ENCODE measurements at regions not wholly inside any gene's neighbourhood (a gene's known extent, or its start where the extent isn't known, plus 50 kb on each side); places are given as distances from the start of the nearest gene placed in this dataset.
A peak's percentile ranks its signal among the peaks of the same experiment; 100 is the strongest.

DNA sequence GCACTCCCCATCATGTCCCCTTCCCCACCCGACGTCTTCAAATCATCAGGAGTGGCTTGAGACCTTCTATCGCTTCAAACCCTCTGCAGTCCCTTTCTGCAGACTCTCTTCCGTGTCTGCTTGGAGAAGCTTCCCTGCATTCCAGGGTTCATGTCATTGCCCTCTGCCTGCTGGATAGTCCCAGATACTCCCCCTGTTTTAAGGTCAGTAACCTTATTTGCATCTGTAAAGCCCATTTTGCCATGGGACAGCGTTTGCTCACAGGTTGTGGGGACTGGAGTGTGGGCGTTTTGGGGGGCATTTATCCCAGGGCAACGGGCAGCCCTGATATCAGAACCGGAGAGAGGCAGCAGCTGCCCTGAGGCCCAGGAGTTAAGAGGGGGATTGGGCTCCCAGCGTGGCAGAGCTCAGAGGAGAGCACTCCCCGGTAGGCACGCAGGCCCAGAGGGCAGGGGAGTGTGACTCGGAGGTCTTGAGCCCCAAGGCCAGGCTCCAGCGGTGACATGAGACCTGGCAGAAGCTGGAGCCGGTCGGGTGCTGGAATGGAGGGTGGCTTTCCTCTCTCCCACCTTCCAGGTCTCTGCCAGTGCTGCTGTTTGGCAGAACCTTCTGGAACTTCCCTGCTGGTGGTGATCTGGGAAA lies 73.8 kb downstream of the RTP5 start:
- DNase-seq = no peak

GRCh38 chr2:241943961-241944575 lies 74.5 kb downstream of the RTP5 start:
- DNase-seq = no peak

- DNase-seq = no peak
Measured at GRCh38 chr2:241944821-241945220, 75.3 kb downstream of the RTP5 start.

DNA sequence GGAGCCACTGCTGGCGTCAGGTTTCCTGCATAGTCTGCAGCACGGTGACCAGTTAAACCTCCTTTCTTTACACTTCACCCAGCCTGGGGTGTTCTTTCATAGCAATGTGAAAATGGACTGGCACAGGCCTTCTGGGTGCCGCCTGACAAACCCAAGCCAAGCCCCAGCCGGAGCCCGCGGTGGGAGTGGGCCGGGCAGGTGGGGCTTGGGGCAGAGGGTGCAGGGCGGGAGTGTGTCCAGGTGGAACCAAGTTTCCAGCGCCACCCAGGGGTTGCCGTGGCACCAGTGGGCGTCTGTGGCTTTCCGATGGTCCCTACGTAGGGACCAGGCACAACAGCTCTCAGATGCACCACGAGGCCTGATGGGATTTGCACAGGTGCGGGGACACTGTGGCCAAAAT lies 75.8 kb downstream of the RTP5 start:
- DNase-seq = no peak

DNA sequence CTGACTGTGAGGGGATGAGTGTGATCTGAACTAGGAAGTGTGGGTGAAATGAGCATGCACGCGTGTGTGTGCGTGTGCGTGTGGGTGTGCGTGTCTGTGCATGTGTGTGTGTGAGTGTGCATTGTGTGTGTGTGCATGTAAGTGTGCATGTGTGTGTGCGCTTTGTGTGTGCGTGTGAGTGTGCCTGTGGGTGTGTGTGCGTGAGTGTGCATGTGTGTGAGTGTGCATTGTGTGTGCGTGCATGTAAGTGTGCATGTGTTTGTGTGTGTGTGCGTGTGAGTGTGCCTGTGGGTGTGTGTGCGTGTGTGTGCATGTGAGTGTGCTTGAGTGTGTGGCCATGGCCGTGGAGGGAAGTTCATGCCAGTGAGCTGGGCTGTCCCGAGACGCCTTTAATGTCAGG lies 76.3 kb downstream of the RTP5 start:
- no peak for DNase-seq

- no peak for DNase-seq
Measured at GRCh38 chr2:241946306-241947003, 76.9 kb downstream of the RTP5 start.

DNA sequence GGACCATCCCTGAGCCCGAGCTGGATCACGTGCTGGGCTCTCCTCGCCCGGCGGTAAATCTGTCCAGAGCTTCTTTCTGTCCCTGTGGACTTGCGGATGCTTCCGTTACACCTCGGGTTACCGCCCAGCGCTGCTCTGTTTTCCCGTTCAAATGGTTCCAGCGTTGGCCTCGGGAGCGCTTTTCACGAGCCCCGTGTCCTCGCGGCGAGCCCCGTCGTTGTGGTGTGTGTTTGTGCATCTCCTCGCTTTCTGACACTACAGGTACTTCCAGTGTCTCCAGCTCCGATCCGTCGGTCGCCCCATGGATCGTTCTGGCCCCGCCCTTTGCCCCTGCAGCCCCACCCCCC lies 77.4 kb downstream of the RTP5 start:
- DNase-seq = no peak

GRCh38 chr2:241947401-241947800 lies 77.9 kb downstream of the RTP5 start:
- no peak for DNase-seq

GRCh38 chr2:241947876-241948275 lies 78.3 kb downstream of the RTP5 start:
- DNase-seq = no peak

- no peak for DNase-seq
Measured at GRCh38 chr2:241948299-241948897, 78.9 kb downstream of the RTP5 start.

DNA sequence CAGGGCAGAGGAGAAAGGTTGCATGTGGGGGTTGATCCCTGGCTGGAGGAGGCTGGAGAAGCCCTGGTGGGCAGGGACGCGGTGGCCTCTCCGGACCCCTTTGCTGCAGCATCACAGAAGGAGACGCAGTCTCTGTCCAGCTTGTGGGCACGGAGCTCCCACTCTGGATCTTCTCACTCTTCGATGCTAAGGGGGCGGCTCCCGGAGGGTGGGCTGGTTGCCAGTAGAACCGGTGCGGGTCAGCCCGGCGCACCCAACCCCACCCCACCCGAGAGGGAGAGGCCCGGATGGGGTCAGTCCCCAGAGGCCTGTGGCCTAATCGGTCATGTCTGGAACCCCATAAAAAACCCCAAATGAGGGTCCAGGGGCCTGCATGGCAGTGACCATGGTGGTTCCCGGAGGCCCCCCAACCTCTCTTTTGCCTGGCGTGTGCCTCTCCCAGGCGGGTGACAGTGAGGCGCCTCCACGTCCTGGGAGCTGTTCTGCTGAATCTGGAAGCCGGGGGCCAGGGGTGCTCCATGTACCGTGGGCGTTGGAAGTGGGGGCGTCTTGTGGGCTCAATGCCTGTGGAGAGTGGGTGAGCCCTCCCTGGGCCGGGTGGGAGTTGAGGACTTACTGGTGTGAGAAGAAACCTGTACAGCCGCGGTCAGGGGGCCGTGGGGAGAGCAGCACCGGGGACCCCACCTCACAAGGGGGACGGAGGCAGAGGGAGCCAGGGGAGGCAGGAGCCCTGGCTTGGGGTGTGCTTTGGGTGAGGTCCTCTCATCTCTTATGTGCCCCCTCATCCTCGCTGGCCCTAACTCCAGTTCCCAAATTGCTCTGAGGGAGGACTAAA lies 79.6 kb downstream of the RTP5 start:
- DNase-seq = no peak

DNA sequence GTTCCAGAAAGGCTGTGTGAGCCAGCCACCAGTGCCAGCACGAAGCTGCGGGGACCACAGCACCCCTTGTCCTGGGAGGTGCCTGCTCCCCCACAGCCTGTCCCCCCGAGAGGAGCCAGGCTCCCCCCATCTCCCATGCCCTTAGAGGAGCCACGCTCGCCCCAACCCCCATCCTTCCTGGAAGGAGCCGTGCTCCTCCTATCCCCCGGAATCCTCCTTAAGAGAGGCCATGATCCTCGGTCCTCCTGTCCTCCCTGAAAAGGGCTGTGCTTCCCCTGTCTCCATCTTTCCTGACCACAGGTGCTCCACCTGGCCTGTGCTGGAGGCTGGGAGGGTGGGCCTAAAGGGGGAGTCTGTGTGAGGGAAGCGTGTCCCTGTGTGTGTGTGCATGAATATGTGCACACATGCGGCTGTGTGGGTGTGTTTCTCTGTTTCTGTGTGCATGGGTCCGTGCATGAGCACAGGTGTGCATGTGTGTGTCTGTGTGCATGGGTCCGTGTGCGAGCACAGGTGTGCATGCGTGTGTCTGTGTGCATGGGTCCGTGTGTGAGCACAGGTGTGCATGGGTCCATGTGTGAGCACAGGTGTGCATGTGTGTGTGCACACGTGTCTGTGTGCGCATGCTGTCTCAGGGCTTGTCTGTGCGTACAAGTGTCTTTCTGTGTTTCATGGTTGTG lies 80.3 kb downstream of the RTP5 start:
- DNase-seq = no peak

DNA sequence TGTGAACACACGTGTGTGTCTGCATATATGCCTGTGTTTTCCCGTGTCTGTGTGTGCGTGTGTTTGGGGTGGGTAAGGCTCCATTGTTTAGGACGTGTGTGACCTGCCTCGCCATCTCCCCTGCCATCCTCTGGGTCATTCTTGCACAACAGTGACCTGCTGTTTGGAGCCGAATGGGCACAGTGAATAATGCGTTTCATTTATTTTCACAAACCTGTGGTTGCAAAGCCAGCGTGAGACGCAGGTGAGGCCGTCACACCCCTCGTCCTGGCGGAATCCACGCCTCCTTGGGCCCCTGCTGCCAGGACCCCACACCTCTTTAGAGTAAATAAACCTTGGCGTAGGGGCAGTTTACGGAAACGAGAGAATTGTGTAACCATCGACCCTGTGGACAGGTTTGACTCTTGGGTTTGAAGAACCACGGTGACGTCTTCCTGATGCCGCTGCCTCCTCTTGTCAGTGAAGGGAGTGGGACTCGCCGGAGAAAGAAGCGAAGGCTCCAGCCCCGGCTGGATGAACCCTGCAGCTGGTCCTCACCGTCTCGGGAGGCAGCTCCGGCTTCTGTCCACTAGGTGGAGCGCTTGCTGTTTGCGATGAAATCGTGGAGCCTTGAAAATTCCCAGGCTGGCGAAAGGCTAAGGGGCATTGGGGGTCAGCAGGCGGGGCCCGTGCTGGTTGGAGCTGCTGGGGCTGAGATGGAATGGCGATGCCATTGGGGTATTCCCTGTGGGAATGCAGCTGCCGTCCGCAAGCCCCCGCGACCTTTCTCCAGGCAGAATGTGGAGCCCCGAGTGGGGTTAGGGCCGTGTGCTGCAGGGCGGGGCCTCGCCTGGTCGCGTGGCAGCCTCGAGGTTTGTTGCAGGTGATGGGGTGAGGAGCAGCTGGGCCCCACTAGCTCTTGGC lies 81.1 kb downstream of the RTP5 start:
- DNase-seq = peak; percentile 74

DNA sequence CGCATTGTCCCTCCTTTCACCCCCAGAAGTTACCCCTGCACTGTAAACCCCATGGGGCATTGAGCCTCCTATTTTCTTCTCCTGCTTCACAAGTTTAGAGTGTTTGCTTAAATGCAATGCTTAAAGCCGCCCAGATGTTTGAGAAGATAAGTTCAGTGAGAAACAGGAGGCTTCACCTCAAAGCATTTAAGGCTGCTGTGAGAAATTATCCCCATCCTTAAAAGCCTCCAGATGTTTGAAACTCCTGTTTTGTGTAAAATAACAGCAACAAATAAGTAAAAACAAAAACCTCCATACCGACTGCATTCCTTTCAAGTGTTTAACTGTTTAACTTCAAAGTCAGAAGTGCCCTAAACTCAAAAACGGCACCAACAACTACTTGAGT lies 81.8 kb downstream of the RTP5 start:
- DNase-seq = no peak

GRCh38 chr2:241951920-241952319 lies 82.4 kb downstream of the RTP5 start:
- no peak for DNase-seq

- DNase-seq = no peak
Measured at GRCh38 chr2:241952816-241953215, 83.3 kb downstream of the RTP5 start.

- no peak for DNase-seq
Measured at GRCh38 chr2:241953324-241953928, 83.9 kb downstream of the RTP5 start.

- no peak for DNase-seq
Measured at GRCh38 chr2:241956521-241957110, 87.1 kb downstream of the RTP5 start.

DNA sequence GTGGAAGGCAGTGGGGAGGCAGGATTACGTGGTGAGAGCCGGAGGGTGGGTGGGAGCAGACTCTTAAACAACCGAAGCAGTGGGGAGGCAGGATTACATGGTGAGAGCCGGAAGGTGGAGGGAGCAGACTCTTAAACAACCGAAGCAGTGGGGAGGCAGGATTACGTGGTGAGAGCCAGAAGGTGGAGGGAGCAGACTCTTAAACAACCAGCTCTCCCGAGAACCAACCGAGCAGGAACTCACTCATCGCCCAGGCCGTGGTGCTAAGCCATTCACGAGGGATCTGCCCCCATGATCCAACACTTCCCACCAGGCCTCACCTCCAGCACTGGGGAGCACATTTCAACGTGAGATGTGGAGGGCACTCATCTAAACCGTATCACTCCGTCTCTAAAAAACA lies 87.7 kb downstream of the RTP5 start:
- no peak for DNase-seq

DNA sequence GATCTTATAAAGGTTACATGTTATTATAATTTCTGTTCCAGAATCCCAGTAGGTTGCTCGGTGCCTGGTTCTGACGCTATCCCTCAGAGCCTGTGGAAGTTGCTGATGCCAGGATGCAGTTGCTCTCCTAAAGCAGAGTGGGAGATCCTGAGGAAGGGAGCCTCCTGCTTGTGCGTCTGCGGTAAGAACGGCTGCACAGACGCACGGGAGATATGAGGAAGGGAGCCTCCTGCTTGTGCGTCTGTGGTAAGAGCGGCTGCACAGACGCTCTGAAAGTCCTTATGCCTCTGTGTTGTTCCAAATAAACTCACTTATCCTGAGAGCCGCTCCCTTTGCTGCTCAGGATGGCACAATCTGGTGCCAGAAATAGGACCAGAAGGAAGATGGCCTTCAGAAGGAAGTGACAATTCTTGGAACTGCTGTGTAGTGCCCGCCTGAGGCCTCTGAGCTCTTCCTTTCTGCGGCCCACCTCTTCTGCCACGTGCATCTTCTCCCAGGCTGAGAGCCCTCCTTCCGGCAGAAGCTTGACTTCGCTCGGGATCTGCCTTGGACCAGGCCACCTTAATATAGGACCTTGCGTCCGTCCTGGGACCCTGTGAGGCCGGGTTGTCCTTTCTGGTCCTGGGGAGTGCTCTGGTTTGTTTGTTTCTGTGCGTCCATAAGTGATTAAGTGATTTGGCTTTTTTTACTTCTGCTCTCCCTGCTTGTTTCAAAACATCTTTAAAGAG lies 89.5 kb downstream of the RTP5 start:
- DNase-seq = no peak

All from activated CD8-positive, alpha-beta memory T cell treated with anti-CD3 and anti-CD28 coated beads, Interleukin-2, amount 50 U/mL, for 4 hours (primary cell).